Neutrophil (primary cell): ENCODE measurements at regions not wholly inside any gene's neighbourhood (a gene's known extent, or its start where the extent isn't known, plus 50 kb on each side); places are given as distances from the start of the nearest gene placed in this dataset.

Experiments
- H3K27ac ChIP-seq: fragments of 200-600 bp; sonication (generic); 2 replicates; pipeline ENCODE4 v1.5.1; 2016; ENCODE audit warnings: mild to moderate bottlenecking, moderate library complexity
- H3K27me3 ChIP-seq: fragments of 200-600 bp; sonication (generic); 2 replicates; pipeline ENCODE4 v1.6.0; 2016; ENCODE audit warnings: mild to moderate bottlenecking
- H3K36me3 ChIP-seq: fragments of 200-600 bp; sonication (generic); 2 replicates; pipeline ENCODE4 v1.5.1; 2017
- H3K4me1 ChIP-seq, 2 experiments: fragments of 200-600 bp in 1 of 2; sonication (generic) in 1 of 2; 1 replicate in 1 of 2; 2 replicates in 1 of 2; pipeline versions ENCODE4 v1.5.1 to v1.6.1; 2013 to 2016; ENCODE audit warnings: low read depth in 1 of 2, low read length in 1 of 2, mild to moderate bottlenecking in 1 of 2, moderate library complexity in 1 of 2; ENCODE audit not compliant: control insufficient read depth in 1 of 2, insufficient read depth in 1 of 2
- H3K4me3 ChIP-seq, 2 experiments: fragments of 200-600 bp in 1 of 2; sonication (generic) in 1 of 2; 1 replicate in 1 of 2; 2 replicates in 1 of 2; pipeline ENCODE4 v1.5.1; 2013 to 2016; ENCODE audit warnings: low read depth in 1 of 2, low read length in 1 of 2, mild to moderate bottlenecking in 1 of 2, moderate library complexity in 1 of 2
- H3K9me3 ChIP-seq: fragments of 200-600 bp; sonication (generic); 2 replicates; pipeline ENCODE4 v1.5.1; 2016
- CTCF ChIP-seq: fragments of 200-600 bp; sonication (generic); IDR thresholded peaks from 2 replicates; pipeline ENCODE4 v1.5.1; 2016; ENCODE audit warnings: antibody characterized with exemption

- Histone ChIP-seq H3K9me3 (no peaks in the 10 kb centered on the region), H3K4me1 (no peaks in the 10 kb centered on the region), H3K27ac (no peak overlapping the region), H3K27me3 (no peaks in the 10 kb centered on the region), H3K36me3 (no peaks in the 10 kb centered on the region), H3K4me3 (no peak overlapping the region)
- no peak for TF ChIP-seq CTCF
These were observed 1048.2 kb upstream of the MIR17HG start for GRCh38 chr13:90299238-90299637.

GRCh38 chr13:90300015-90300414 is 1047.5 kb upstream of the MIR17HG start:
- H3K4me1 ChIP-seq = no peaks in the 10 kb centered on the region
- H3K36me3 ChIP-seq = no peaks in the 10 kb centered on the region
- no peaks in the 10 kb centered on the region for H3K9me3 ChIP-seq
- no peak overlapping the region for H3K27ac ChIP-seq
- no peak overlapping the region for H3K4me3 ChIP-seq
- TF ChIP-seq CTCF = no peak
- H3K27me3 ChIP-seq = no peaks in the 10 kb centered on the region

- no peaks in the 10 kb centered on the region for H3K27me3 ChIP-seq
- no peak for TF ChIP-seq CTCF
- H3K27ac ChIP-seq = no peak overlapping the region
- H3K36me3 ChIP-seq = no peaks in the 10 kb centered on the region
- H3K4me1 ChIP-seq = no peaks in the 10 kb centered on the region
- no peak overlapping the region for H3K4me3 ChIP-seq
- no peaks in the 10 kb centered on the region for H3K9me3 ChIP-seq
These were observed 1045.4 kb upstream of the MIR17HG start for GRCh38 chr13:90302107-90302506.

GRCh38 chr13:90305796-90306195 is 1041.7 kb upstream of the MIR17HG start:
- no peaks in the 10 kb centered on the region for H3K27me3 ChIP-seq
- no peak for TF ChIP-seq CTCF
- H3K4me1 ChIP-seq = no peaks in the 10 kb centered on the region
- H3K4me3 ChIP-seq = no peak overlapping the region
- no peaks in the 10 kb centered on the region for H3K9me3 ChIP-seq
- H3K36me3 ChIP-seq = no peaks in the 10 kb centered on the region
- H3K27ac ChIP-seq = no peak overlapping the region

GRCh38 chr13:90307136-90307535 is 1040.4 kb upstream of the MIR17HG start:
- Histone ChIP-seq H3K27me3 (no peaks in the 10 kb centered on the region), H3K27ac (no peak overlapping the region), H3K4me1 (no peaks in the 10 kb centered on the region), H3K36me3 (no peaks in the 10 kb centered on the region), H3K4me3 (no peak overlapping the region), H3K9me3 (no peaks in the 10 kb centered on the region)
- TF ChIP-seq CTCF = no peak

GRCh38 chr13:90308249-90308648 is 1039.2 kb upstream of the MIR17HG start:
- Histone ChIP-seq H3K27me3 (no peaks in the 10 kb centered on the region), H3K4me1 (no peaks in the 10 kb centered on the region), H3K4me3 (no peak overlapping the region), H3K27ac (no peak overlapping the region), H3K9me3 (no peaks in the 10 kb centered on the region), H3K36me3 (no peaks in the 10 kb centered on the region)
- no peak for TF ChIP-seq CTCF
